ENCODE measurements at regions not wholly inside any gene's neighbourhood (a gene's known extent, or its start where the extent isn't known, plus 50 kb on each side); places are given as distances from the start of the nearest gene placed in this dataset.

- TF ChIP-seq POLR2AphosphoS5 (IDR thresholded peaks at IDR 0.05; ENCODE audit: low read depth, low read length) (no peak), POLR2A (IDR thresholded peaks at IDR 0.05; ENCODE audit: low read depth, low read length) (no peak), TAF1 (IDR thresholded peaks at IDR 0.05; ENCODE audit: low read depth, low read length) (no peak)
Observed at GRCh38 chr19:32091241-32091640, 254.2 kb upstream of the ZNF507 start.
